ENCODE measurements at regions not wholly inside any gene's neighbourhood (a gene's known extent, or its start where the extent isn't known, plus 50 kb on each side); places are given as distances from the start of the nearest gene placed in this dataset.
"Not testable (repeated sequence)": the region's sequence is repeated elsewhere in the genome, so short reads cannot be mapped to it uniquely, and the experiment has no call there.

DNA sequence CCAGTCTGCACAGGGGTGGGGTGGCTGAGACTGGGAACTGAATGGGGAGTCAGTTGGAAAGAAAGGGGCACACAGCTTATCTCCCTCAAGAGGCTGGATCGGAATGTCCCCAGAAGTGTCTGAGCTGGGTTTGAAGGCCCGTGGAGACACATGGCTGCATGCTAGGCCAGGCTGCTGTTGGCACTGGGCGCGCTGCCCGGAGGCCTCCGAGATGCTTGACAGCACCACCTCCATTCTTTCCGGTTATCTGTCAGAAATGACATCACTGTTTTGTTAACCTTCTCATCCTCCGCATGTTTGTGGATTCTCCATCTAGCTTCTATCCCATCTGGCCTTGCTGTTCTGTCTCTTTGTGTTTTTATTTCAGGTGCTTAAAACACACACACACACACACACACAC, 85.5 kb downstream of the APIP start:
- no peak for ATAC-seq

DNA sequence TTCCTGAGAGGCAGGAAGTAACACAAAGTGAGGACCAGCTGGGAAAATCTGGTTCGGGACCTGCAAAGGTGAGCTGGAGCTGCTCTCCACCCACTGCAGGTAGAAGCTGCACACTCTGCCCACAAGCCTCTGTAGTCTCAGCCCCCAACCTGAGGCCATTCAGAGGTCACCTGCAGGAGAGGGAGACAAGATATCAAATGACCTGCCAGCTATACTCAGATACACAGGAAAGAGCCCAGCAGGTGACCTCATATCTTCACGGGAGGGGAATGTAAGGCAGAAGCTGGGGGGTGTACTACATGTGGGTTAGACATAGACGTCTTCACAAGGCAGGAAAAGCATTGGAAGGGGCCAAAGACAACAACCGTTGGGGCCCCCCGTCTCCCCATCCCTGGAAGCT, 86.1 kb downstream of the APIP start:
- ATAC-seq, result no peak

DNA sequence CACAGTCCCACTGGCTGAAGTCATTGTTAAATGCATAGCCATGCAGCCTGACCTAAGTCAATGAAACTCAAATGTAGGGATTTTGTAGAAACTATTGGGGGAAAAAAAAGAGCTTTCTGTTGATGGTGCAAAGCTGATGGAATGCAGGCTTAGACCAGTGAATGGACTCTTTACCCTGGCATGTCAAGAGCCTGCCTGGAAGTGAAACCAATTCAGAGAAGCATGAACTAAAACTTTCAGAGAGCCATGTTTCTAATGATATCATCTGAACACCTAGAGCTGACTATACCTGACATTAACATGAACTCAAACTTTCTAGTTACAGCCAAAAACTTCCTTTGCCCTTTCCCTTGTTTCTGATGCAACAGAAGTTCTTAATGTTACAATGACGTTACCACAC, 89.0 kb downstream of the APIP start:
- no peak for ATAC-seq

DNA sequence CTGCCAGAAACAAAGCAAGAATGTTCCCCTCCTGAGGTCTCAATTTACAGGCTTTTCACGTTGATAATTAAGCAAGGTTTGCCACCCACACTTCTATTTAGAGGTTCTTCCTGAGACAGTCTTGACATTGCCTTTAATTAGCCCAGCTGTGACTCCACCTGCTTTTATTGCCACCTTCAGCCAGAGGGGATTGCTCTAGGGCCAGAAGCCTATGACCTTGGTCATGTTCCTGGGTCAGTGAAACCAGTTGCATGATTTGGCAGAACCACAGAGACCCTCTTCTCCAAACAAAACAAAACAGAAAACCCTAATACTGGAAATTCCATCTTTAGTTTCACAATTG, 89.8 kb downstream of the APIP start:
- no peak for ATAC-seq

DNA sequence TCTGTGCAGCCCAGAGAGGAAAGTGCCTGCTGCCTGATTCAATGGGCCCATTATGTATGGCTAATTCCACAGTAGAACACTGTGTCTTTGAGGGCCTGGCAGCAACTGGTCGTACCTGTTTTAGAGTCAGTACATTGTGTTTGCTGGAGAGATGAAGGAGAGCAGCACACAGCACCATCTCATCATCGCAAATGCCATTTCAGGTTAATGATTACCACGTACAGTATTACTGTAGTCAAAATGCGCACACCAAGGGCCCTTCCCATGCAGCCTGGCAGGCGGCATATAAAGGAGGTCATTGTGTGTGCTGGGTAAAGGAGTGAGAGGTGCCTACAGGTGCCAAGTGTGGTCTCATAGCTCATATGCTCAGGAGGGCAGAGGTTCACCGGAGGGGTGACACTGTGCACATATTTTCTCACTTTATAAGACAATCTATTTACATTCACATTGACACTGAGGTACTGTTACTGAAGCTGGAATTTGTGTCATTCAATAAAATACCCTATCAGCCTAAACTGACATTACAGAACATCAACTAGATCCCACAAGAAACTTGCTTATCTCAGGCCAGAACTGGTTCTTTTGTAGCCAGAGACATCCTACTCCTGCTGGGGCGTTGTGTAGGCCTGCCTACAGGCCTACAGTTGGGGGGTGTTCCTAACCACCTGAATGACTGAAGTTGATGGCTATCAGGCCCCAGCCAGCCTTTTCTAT, 90.4 kb downstream of the APIP start:
- ATAC-seq, result peak; percentile 91

DNA sequence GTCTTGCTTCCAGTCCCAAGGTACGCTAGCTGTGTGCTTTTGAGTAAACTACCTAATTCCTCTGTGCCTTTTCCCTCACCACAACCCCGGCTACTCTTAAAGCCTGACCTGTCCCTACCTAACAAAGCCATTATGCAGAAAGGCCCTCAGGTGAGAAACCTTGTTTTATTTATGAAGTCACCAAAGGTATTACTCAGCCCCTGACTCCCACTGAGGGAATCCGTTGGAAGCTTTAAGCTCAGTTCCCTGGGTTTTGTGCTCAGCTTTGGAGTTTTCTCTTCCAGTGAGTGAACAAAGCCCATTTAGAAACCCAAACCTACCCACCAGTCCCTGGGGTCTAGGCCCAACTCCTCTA, 90.9 kb downstream of the APIP start:
- ATAC-seq, result peak; percentile 76

DNA sequence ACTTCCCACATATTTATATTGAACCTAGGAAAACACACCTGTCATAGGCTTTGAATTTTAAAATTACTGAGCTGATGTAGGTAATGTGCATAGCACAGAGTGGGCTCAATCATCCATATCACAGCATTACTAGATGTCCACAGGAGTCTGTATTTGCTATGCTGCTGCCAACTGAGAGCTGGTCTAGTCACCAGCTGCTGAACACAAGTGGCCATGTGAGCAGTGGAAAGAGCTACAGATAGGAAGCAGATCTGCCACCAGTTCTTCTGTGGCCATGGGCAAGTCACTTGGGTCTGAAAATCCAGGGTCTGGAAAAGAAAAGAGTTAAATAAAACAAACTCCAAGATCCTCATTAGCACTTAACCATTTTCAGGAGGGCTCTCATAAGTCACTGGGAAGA, 91.8 kb downstream of the APIP start:
- no peak for ATAC-seq

DNA sequence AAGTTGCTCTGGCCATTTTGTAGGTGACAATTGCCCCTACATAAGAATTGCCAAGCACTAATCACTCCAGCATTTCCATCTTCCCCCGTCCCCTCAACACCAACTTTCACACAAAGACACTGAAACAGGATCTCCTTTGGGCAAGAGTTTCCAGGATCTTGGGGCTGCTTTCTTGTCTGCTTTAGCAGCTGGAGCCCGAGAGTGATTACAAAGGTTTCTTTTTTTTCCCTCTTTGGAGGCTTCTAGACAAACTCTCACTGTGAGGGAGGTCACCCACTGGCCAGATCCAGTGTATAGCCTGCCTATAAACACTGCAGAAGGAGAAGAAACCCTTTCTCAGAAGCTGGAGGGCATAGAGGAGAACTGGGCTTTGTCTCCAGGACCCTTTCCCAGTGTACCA, 92.5 kb downstream of the APIP start:
- ATAC-seq, result no peak

DNA sequence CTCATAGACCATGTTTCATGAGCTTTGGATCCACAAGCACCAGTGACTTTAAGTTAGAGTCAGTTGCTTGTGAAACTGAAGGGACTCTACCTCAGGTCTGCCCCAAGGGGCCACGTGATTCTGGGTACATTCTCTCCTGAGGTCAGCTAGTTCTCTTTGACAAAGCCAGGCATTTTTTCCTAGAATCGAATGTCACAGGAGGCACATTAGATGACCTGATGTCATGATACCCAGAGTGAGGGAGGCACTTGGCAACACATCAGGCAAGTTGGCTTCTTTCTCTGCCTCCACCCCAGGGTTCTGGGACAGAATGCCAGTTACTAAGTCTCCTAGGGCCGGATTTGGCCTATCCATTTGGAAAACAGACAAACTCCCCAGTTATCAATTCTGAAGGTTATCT, 93.0 kb downstream of the APIP start:
- ATAC-seq, result no peak

DNA sequence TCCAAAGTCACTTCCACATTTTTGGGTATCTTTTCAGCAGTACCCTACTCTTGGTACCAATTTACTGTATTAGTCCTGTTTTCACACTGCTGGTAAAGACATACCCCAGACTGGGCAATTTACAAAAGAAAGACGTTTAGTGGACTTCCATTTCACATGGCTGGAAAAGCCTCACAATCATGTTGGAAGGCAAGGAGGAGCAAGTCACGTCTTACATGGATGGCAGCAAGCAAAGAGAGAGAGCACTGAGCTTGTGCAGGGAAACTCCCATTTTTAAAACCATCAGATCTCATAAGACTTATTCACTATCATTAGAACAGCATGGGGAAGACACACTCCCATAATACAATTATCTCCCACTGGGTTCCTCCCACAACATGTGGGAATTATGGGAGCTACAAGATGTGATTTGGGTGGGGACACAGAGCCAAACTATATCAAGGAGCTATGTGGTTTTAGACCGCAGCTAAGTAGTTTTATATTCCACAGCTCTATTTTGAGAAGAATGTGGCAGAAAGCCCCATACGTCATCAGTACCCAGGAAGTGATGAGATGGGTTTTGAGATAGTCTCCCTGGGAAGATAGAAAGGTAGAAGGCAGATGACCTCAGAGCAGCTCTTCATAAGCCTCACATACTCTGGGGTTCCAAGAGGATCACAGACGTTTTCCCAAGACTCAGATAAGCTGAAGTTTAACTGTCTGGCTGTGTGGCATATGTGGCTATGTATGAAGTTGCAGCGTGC, 96.3 kb downstream of the APIP start:
- no peak for ATAC-seq

DNA sequence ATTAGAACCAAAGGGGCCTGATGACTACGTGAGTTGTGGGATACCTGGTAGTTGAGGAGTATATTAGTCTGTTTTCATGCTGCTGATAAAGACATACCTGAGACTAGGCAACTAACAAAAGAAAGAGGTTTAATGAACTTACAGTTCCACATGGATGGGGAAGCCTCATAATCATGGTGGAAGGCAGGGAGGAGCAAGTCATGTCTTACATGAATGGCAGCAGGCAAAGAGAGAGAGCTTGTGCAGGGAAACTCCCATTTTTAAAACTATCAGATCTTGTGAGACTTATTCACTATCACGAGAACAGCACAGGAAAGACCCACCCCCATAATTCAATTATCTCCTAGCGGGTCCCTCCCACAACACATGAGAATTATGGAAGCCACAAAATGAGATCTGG, 98.4 kb downstream of the APIP start:
- ATAC-seq, result not testable (repeated sequence)

DNA sequence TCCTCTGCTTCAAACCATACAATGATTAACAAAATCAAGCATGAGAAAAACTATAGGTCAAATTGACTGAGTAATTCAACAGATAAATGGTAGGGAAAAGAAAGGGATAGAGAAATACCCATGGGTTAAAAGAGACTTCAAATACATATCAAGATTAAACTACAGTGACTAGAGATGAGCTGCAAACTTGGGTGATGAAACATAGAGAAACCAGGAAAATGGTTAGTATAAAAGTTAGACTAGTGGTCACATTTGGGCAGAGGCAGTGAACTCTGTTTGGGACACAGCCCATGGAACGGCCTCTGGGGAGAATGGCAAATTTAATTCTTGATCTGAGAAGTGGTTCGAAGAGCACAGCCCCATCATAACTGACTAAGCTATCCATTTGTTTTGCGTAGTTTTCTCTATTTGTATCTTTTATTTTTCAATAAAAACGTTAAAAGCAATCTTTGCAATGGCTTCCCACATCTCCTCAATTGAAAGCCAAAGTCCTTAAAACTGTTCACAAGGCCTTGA, 99.4 kb downstream of the APIP start:
- ATAC-seq, result no peak

DNA sequence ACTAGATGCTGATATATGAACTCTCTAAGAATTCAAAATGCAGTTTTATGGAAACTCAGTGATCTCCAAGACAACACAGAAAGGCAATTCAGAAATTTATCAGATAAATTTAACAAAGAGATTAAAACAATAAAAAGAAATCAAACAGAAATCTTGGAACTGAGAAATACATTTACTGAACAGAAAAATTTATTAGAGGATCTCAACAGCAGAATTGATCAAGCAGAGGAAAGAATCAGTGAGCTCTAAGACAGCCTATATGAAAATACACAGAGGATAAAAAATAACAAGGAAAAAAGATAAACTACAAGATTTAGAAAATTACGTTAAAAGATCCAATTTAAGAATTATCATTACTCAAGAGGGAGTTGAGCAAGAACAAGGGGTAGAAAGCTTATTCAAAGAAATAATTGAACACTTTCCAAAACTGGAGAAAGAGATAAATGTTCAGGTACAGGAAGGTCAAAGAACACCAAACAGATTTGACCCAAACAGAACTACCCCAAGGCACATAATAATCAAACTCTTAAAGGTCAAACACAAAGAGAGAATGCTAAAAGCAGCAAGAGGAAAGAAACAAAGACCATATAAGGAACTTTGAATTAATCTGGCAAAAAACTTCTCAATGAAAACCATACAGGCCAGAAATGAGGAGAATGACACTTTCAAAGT, 103.1 kb downstream of the APIP start:
- ATAC-seq, result no peak

DNA sequence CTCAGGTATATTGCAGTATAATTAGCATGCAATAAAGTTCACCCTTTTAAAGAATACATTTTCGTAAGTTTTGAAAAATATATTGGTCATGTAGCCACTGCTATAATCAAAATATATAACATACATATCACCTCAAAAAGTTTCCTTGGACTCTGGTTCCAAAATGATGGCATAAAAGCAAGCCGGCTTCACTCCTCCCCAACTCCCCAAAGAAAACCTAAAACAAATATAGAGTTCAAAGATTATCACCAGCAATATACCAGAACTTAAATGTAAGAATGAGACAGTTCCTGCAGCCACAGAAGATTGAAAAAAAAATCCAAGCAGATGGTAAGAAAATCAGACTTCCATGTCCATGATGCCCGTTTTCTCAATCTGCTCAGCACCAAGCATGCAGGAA, 104.3 kb downstream of the APIP start:
- no peak for ATAC-seq

DNA sequence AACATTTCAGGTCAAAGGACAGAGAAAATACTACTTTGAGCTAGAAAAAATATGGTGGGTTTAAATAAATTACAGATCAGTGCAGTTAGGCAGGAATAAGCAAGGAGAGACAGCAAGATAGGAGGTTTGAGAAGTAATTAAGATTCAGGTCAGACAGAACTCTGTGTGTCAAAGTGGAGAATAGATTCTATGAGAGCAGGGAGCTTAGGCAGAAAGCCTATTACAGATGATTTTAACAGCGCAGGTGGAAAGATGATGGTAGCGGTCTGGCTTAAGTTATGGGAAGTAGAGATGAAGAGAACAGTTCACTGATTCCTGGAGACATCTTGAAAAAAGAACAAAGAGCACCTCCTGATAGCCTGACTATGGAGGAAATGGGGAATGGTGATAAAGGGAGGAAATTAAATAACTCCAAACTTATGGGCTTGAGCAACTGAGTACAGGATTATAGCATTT, 106.0 kb downstream of the APIP start:
- ATAC-seq, result no peak

DNA sequence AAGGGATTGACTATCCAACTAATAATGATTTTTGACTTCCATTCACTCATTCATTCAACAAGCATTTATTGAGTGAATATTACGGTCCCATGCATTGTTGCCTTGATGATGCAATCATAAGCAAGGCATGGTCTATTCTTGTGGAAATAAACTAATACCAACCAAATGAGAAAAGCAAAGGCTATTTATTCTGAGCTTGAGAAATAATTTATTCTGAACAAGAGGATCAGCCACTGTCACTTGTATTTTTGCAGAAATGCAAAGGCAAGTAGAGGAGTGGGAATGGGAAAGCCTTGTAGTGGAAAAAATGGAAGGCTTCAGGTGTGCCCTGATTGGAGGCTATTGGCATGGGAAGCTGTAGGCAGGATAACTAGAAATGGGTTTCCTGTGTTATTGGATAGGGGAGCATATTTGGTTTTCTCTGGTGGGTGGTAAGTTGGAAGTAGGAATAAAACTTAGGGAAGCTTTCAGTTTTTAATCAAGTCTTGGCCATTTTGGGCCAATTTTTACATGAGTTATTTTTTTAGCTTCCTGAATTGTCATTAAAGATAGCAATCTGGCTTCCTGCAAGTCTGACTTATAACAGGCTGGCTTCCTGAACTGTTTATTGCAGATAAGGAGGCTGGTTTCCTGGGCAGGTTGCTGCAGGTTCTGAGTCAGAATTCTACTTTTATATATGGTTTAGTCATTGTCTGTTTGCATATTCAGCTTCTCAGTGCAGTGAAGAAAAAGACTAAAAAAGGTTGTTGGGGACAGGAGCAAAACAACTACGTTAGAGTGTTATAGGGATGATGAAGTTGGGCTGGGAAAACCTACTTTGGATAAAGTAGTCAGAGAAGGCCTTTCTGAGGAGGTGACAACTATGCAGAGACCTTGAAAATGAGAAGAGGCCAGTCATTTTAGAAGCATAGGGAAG, 106.7 kb downstream of the APIP start:
- peak; percentile 84 for ATAC-seq

DNA sequence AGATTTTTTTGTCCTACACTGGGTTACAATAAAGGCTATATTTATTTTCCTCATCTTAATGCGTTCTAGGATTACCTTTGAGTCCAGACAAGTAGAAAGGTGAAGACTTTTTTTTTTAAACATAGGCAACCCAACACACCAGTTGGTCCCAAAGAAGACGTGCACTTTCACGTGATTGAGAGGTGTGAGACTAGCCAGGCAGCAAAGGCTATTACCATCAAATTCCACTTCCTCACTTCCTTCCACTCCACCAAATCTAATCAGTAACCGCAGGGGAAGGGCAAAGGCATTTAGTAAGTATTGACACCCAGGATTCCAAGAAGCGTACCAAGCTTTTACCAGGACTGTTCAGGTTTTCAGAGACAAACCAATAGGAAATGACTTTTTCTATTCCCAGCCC, 109.3 kb downstream of the APIP start:
- no peak for ATAC-seq

DNA sequence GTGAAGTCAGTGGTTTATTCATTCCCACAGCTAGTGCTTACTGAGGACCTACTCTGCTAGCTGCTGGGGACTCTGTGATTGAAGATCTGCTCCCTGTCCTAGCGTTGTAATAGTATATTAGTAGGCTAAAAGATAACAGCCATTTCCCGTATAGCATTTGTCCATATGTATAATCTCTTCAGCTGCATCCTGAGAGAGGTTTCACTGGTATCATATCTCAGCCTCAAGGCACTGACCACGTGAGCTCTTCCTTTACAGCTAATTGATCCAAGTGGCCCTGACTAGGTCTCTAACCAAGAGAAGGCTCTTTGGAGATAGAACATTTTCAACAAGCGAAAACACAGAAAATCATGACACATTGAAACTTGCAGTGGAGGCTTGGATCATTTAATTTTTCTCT, 110.2 kb downstream of the APIP start:
- ATAC-seq, result no peak

DNA sequence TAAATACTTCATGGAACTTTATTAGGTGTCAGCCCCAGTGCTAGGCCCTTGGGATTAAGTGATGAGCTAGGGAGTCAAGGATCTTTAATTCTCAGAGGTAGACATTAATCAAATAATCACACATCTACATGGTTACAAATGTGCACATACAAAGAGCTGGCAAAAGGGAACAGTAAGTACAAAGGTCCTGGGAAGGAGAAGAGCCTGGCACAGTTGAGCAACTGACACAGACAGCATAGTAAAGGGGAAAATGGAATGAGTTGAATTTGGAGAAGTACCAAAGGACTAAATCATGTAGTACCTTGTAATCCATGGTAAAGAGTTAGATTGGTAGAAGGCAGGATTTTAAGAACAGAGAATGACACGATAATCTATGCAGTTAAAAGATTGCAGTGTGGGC, 116.3 kb downstream of the APIP start:
- no peak for ATAC-seq

DNA sequence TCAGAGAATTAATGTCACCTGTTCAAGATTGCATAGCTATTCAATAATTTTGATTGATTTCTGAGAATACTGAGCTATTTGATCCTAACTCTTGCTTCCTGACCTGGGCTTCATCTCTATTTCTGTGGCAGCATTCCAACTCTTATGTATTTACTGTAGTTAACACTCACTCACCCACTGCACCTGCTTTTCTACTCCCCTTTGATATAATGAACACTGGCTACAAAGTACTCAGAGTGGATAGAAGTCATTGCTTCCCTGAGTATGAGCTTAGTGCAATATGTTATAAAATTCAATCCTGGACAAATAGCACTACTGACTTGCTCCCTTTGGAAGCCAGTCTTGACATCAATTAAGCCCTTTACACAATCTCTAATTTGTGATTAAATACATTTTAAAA, 117.2 kb downstream of the APIP start:
- no peak for ATAC-seq

DNA sequence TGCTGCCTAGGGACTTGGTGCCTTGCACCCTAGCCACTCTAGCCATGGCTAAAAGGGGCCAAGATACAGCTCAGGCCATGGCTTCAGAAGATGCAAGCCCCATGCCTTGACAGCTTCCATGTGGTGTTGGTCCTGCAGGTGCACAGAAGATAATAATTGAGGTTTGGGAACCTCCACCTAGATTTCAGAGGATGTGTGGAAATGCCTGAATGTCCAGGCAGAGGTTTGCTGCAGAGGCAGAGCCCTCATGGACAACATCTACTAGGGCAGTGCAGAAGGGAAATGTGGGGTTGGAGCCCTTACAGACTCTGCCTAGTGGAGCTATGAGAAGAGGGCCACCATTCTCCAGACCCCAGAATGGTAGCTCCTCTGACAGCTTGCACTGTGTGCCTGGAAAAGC, 118.7 kb downstream of the APIP start:
- ATAC-seq, result not testable (repeated sequence)

DNA sequence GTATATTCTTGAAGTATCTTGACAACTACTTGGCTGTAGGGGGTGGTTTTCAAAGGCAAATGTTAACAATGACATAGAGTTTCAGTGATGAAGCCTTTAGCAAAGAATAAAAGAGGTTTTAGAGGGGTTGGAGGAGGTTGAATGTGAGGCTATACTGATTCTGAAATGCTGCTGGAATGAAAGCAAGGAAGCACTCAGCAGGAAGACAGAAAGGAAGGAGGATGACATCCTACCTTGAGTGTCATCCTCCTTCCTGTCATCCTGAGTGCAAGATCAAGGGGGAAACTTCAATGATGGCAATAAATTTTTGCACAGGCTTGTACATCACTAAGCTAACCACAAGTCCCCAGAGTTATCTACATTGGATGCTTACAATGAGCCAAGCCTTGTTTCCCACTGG, 120.5 kb downstream of the APIP start:
- no peak for ATAC-seq

DNA sequence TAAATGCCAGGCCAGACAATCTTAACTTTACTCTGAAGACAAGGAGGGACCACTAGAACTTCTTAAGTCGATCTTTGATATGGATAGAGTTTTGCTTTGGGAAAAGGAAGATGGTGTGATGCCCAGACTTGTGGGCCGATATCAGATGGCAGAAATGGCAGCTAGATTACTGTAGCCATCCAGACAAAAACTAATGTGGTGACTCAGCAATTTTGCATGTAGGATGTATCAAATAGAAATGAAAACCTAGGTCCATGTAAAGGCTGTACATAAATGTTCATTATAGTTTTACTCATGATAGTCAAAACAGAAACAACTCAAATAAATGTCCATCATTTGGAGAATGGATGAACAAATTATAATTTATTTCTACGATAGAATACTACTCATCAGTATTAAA, 121.5 kb downstream of the APIP start:
- no peak for ATAC-seq

All from esophagus mucosa (tissue), 1 donor.